ENCODE measurements at regions not wholly inside any gene's neighbourhood (a gene's known extent, or its start where the extent isn't known, plus 50 kb on each side); places are given as distances from the start of the nearest gene placed in this dataset.

DNA sequence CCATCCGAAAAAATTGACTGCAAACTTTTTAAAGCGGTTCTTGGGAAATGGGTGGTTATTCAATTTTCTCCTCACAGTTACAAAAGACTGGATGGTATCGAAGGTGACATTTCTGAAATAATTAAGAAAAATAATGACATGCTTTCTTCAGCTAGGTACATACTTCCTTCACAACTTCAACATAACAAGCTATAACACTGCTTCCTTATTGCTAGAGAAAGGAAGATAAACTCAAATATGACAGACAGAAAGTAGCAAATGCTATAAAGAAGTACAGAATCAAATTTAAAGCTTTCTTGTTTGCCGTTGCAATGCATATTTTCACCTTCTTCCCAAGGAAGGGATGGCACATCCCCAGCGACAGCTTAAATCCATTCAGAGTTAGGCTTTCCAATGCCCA lies 93.5 kb upstream of the EFNA5 start:
- Histone ChIP-seq H3K4me3 (no peak overlapping the region), H3F3A (ENCODE audit: insufficient read depth, low read depth) (no peaks in the 10 kb centered on the region), H4K20me1 (ENCODE audit: insufficient read depth) (no peaks in the 10 kb centered on the region), H2AFZ (no peak overlapping the region), H3K79me2 (ENCODE audit: low read depth) (no peaks in the 10 kb centered on the region), H3K4me2 (no peak overlapping the region), H3K27me3 (ENCODE audit: insufficient read depth, low read depth) (no peaks in the 10 kb centered on the region), H3K36me3 (ENCODE audit: low read depth) (no peaks in the 10 kb centered on the region), H3K4me1 (replicated peaks; ENCODE audit: insufficient read depth) (no peaks in the 10 kb centered on the region), H3K27ac (no peak overlapping the region), H3K9me2 (ENCODE audit: insufficient read depth) (no peaks in the 10 kb centered on the region), H3K9me3 (ENCODE audit: insufficient read depth, low read depth) (no peaks in the 10 kb centered on the region)
- no TSS peak for BruUV-seq (replicated peaks)
- ChIA-PET CTCF (no interaction called here), POLR2A (ENCODE audit: unreplicated experiment) (no interaction called here)
- intact Hi-C loops (cut with micrococcal nuclease; ENCODE audit: unreplicated experiment) = no loop called here
- DNase-seq = no peak
- TF ChIP-seq EZH2 (IDR thresholded peaks at IDR 0.05; ENCODE audit: low read depth) = no peak
- TF ChIP-seq, protein P1, sequence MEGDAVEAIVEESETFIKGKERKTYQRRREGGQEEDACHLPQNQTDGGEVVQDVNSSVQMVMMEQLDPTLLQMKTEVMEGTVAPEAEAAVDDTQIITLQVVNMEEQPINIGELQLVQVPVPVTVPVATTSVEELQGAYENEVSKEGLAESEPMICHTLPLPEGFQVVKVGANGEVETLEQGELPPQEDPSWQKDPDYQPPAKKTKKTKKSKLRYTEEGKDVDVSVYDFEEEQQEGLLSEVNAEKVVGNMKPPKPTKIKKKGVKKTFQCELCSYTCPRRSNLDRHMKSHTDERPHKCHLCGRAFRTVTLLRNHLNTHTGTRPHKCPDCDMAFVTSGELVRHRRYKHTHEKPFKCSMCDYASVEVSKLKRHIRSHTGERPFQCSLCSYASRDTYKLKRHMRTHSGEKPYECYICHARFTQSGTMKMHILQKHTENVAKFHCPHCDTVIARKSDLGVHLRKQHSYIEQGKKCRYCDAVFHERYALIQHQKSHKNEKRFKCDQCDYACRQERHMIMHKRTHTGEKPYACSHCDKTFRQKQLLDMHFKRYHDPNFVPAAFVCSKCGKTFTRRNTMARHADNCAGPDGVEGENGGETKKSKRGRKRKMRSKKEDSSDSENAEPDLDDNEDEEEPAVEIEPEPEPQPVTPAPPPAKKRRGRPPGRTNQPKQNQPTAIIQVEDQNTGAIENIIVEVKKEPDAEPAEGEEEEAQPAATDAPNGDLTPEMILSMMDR (conservative IDR thresholded peaks at IDR 0.05) = no peak

DNA sequence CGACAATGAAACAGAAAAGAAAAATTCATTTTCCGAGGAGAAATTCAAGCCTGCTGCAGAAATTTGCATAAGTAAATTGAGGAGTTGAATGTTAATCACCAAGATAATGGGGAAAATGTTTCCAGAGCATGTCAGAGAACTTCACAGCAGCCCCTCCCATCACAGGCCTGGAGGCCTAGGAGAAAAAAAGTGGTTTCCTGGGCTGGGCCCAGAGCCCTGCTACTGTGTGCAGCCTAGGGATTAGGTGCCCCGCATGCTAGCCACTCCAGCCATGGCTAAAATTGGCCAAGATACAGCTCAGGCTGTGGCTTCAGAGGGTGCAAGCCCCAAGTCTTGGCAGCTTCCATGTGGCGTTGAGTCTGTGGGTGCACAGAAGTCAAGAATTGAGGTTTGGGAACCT lies 82.7 kb upstream of the EFNA5 start:
- H3K9me3 ChIP-seq (ENCODE audit: insufficient read depth, low read depth) = no peaks in the 10 kb centered on the region
- no peaks in the 10 kb centered on the region for H3K4me1 ChIP-seq (replicated peaks; ENCODE audit: insufficient read depth)
- CTCF ChIA-PET = no interaction called here
- H3K27me3 ChIP-seq (ENCODE audit: insufficient read depth, low read depth) = no peaks in the 10 kb centered on the region
- no peaks in the 10 kb centered on the region for H3K9me2 ChIP-seq (ENCODE audit: insufficient read depth)
- no peaks in the 10 kb centered on the region for H3K79me2 ChIP-seq (ENCODE audit: low read depth)
- H3K36me3 ChIP-seq (ENCODE audit: low read depth) = no peaks in the 10 kb centered on the region
- POLR2A ChIA-PET (ENCODE audit: unreplicated experiment) = no interaction called here
- TF ChIP-seq, protein P1 (conservative IDR thresholded peaks at IDR 0.05) = no peak
- TF ChIP-seq EZH2 (IDR thresholded peaks at IDR 0.05; ENCODE audit: low read depth) = no peak
- H3K4me3 ChIP-seq = no peak overlapping the region
- BruUV-seq (replicated peaks) = no TSS peak
- DNase-seq = no peak
- H3K4me2 ChIP-seq = no peak overlapping the region
- H4K20me1 ChIP-seq (ENCODE audit: insufficient read depth) = no peaks in the 10 kb centered on the region
- no peak overlapping the region for H3K27ac ChIP-seq
- intact Hi-C loops (cut with micrococcal nuclease; ENCODE audit: unreplicated experiment) = no loop called here
- no peaks in the 10 kb centered on the region for H3F3A ChIP-seq (ENCODE audit: insufficient read depth, low read depth)
- H2AFZ ChIP-seq = no peak overlapping the region

DNA sequence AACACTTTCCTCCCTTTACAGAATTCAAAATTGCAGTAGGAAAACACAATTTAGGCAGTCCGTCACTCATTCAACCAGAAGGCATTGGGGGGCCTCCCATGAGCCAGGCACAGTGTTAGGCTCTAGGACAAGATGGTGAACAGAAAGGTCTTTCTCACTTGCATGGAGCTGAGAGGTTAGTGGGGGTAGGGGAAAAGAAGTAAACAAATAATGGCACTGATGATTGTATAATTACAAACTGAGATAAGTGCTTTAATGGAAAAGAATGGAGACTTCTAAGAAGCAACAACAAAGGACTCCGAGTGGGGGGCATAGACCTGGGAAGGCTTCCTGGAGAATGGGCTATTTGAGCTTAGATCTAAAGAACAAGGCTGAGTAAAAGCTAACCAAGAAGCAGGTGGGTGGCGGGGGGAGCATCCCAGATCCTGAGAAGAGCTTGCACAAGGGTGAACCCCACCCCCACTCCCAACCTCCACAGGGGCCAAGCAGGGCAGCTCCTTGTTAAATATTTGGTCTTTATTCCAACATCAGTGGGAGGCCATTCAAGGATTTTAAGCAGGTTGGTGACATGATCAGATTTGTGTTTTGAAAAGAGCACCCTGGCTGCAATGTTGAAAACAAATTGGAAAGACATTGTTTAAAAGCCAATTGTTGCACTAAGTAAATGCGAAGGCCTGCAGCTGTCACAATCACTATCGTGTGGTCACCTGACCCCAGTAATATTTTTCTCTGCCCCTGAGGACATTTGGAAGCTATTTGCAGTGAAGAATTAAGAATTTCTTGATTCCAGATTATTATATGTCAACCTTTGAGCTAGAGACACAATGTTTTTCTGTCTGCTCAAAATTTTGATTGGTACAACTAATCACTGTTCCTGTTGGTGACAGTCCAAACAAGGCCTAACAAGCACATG lies 73.9 kb upstream of the EFNA5 start:
- Histone ChIP-seq H3K27me3 (ENCODE audit: insufficient read depth, low read depth) (no peaks in the 10 kb centered on the region), H3K36me3 (ENCODE audit: low read depth) (no peaks in the 10 kb centered on the region), H3K4me2 (no peak overlapping the region), H3K9me2 (ENCODE audit: insufficient read depth) (no peaks in the 10 kb centered on the region), H4K20me1 (ENCODE audit: insufficient read depth) (no peaks in the 10 kb centered on the region), H2AFZ (no peak overlapping the region), H3K4me1 (replicated peaks; ENCODE audit: insufficient read depth) (peaks cover 18% of the 10 kb centered on the region; the same call in 1 of the 2 replicates), H3K9me3 (ENCODE audit: insufficient read depth, low read depth) (0 out of 2 replicates have a peak, but pooled peaks cover 2% of the 10 kb centered on the region), H3K79me2 (ENCODE audit: low read depth) (no peaks in the 10 kb centered on the region), H3K27ac (no peak overlapping the region), H3K4me3 (no peak overlapping the region), H3F3A (ENCODE audit: insufficient read depth, low read depth) (peaks cover 4% of the 10 kb centered on the region; the same call in 1 of the 2 replicates)
- TF ChIP-seq, protein P1 (conservative IDR thresholded peaks at IDR 0.05) = no peak
- TF ChIP-seq EZH2 (IDR thresholded peaks at IDR 0.05; ENCODE audit: low read depth) = no peak
- ChIA-PET CTCF (no interaction called here), POLR2A (ENCODE audit: unreplicated experiment) (no interaction called here)
- no TSS peak for BruUV-seq (replicated peaks)
- no peak for DNase-seq
- intact Hi-C loops (cut with micrococcal nuclease; ENCODE audit: unreplicated experiment) = no loop called here

Data from PC-9 (cell line).